Ectodermal cell (in vitro differentiated cells): ENCODE measurements at regions not wholly inside any gene's neighbourhood (a gene's known extent, or its start where the extent isn't known, plus 50 kb on each side); places are given as distances from the start of the nearest gene placed in this dataset.
"Not testable (repeated sequence)": the region's sequence is repeated elsewhere in the genome, so short reads cannot be mapped to it uniquely, and the experiment has no call there.

Source experiments
- H3K27ac ChIP-seq: 2 replicates; pipeline ENCODE4 v1.7.0; 2013; ENCODE audit warnings: mild to moderate bottlenecking, low read depth, low read length; ENCODE audit not compliant: insufficient read depth, poor library complexity, severe bottlenecking
- H3K27me3 ChIP-seq: 2 replicates; pipeline ENCODE4 v1.7.0; 2013; ENCODE audit warnings: mild to moderate bottlenecking, low read length; ENCODE audit not compliant: insufficient read depth, control insufficient read depth, poor library complexity, severe bottlenecking
- H3K36me3 ChIP-seq: one replicate; pipeline ENCODE4 v1.7.0; 2013; ENCODE audit warnings: low read length; ENCODE audit not compliant: control insufficient read depth, insufficient read depth
- H3K4me1 ChIP-seq: one replicate; pipeline ENCODE4 v1.7.0; 2013; ENCODE audit warnings: low read length; ENCODE audit not compliant: control insufficient read depth, insufficient read depth
- H3K4me3 ChIP-seq: 2 replicates; pipeline ENCODE4 v1.7.0; 2013; ENCODE audit warnings: low read depth, low read length, control low read depth; ENCODE audit not compliant: insufficient read depth
- H3K9me3 ChIP-seq: 2 replicates; pipeline ENCODE4 v1.7.0; 2013; ENCODE audit warnings: mild to moderate bottlenecking, low read length, moderate library complexity; ENCODE audit not compliant: control insufficient read depth
- WGBS, 2 experiments: methylation state at CpG; one replicate each; pipeline ENCODE4 v1.1.7; 2013; ENCODE audit warnings: missing lambda C conversion rate in 2 of 2; 5-methylcytosine and 5-hydroxymethylcytosine counted together

DNA sequence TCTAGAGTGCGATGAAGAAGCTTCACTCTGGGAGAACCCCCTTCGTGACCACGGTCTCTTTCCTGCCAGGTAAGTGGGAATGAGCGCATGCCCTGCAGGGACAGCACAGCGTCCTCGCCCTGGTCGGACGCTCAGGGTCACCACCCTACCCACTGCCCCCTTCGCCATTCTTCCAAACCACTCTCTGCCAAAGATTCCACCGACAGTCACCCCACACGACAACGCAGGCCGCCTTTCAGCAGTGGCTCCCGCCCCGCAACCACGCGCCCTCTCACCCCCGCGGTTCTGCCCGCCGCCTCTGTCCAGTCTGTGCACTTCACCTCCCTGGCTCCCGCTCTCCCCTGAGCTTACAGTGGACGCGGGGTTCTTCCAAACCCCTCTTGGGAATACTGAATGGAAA lies 82.3 kb upstream of the FCGR1A start:
- WGBS, 2 experiments, result 94 to 96% methylated on average over 10 to 13 of the region's 24 CpGs
- H3K27me3 ChIP-seq, H3K36me3 ChIP-seq, H3K4me1 ChIP-seq, H3K9me3 ChIP-seq, H3K27ac ChIP-seq, H3K4me3 ChIP-seq: not testable (repeated sequence)

DNA sequence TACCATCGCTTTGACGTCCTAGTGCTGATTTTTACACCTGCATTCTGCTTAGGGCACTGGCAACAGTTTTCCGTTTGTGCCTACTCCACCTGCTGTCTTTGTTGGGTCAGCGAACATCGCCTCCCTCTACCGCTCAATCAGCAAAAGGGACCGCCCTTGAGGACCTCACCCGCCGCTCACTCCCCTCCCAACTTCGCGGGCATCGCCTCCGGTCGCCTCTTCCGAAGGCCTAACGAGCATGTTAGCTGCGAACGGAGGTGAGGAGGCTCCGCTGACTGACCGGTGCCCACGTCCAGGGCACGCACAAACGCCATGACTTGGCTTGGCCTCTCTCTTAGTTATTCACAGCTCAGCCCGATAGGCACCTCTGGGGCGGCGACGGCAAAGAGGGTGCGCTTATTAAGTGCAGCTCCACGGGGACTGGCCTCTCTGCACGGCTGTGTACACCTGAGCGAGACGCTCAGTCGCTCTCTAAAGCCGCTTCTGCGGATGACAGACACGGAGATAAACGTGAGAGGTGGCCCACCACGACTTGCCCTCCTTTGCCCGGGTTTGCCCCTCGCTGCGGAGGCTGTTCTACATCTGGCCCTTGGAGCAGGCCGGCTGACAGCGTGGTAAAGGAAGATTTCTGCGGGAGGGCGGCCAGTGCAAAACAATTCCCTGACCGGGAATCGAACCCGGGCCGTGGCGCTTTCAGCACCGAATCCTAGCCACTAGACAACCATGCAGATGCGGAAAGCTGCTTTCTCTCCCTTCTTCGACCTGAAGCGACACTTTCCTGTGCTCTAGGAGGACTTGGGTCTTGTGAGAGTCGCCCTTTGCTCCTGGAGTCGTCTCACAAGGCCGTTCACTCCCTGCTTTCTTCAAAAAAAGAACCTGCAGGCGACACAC lies 81.6 kb upstream of the FCGR1A start:
- H3K4me3 ChIP-seq, H3K36me3 ChIP-seq, H3K27ac ChIP-seq, H3K9me3 ChIP-seq, H3K27me3 ChIP-seq, H3K4me1 ChIP-seq: not testable (repeated sequence)
- no CpG with 5 or more reads among the region's 58 CpGs for WGBS, 2 experiments

DNA sequence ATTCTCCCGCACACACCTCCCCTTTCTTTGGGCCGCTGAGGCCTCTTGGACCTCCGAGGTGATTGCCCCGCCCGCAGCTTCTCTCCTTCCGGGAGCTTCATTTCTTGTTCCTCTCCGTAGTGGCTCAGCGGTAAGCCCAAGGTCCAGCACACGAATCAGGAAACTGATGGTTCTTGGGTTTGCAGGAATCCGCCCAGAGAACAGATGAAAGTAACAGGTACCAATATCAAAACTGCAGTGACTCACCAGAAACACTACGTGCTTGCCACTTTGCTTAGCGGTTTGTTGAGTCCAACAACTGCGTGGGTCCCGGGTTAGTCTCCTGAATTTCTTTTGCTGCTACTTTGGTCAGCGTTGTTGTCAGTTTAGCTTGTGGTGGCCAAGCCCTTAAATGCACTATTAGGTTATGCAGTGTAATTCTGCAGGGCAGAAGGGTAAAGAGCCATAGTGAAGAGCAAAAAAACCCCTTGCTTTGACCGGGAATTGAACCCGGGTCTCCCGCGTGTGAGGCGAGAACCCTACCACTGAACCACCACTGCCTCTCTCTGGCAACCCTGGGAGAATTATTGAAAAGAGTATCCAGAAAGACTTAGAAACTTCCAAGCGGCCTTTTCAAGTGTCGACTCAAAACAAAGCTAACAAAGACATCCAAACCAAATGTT lies 74.2 kb upstream of the FCGR1A start:
- not testable (repeated sequence) for H3K9me3 ChIP-seq, H3K4me3 ChIP-seq, H3K27ac ChIP-seq, H3K36me3 ChIP-seq, H3K4me1 ChIP-seq, H3K27me3 ChIP-seq
- WGBS, 2 experiments, result 9 to 17% methylated on average over 12 of the region's 22 CpGs

DNA sequence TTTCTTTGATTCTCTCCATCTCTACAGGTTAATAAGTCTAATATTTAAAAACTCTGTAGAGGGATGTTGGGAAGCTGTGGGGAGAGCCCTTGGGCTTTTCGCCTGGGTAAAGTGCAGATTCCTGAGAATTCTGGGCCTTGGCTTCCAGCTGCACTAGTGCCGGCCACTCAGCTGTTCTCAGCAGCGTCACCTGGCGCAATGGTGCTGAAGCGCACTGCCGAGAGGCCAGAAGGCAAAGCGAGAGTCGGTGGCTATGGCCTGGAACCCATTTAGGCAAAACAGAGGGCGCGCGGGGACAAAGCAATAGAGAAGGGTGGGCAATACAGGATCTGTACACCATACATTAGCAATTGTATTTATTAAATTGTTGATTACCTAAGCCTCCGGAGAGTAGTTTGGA lies 70.8 kb upstream of the FCGR1A start:
- H3K27ac ChIP-seq, H3K4me3 ChIP-seq, H3K9me3 ChIP-seq, H3K36me3 ChIP-seq, H3K4me1 ChIP-seq, H3K27me3 ChIP-seq: not testable (repeated sequence)
- 0% methylated on average over 1 of the region's 12 CpGs for WGBS, 2 experiments

DNA sequence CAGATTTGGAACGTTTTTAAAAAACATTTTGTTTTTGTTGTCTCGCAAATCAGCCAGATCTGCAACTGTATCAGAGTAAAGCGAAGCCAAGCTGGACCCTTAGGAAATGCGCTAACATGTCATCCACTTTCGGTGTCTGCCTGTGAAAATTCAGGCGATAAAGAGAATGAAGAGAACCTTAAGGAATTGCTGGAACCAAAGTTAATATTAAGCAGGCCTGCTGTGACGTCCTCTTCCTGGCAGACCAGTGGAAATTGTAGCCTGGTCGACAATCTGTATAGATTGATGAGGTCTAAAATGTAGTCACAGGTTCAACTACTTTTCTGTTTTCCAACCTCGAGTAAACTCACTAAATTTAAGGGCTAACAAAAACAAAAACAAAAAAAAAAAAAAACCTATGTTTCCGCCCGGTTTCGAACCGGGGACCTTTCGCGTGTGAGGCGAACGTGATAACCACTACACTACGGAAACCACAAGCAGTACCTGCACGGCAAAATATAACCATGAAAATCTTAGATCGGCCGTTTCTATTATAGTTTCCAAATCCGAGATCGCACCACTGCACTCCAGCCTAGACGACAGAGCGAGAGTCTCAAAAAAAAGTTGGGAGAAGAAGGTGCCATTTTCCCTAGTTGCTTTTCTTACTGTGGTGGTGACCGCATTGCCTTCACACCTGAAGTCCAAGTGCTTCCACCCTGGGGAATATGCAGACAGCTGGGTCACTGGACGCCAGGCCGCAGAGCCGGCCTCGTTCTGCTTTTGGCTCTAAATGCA lies 70.2 kb upstream of the FCGR1A start:
- H3K4me3 ChIP-seq, result peak overlapping the region; percentile 30
- H3K27ac ChIP-seq, H3K36me3 ChIP-seq, H3K27me3 ChIP-seq, H3K4me1 ChIP-seq, H3K9me3 ChIP-seq: not testable (repeated sequence)
- 26 to 31% methylated on average over 22 of the region's 30 CpGs for WGBS, 2 experiments

DNA sequence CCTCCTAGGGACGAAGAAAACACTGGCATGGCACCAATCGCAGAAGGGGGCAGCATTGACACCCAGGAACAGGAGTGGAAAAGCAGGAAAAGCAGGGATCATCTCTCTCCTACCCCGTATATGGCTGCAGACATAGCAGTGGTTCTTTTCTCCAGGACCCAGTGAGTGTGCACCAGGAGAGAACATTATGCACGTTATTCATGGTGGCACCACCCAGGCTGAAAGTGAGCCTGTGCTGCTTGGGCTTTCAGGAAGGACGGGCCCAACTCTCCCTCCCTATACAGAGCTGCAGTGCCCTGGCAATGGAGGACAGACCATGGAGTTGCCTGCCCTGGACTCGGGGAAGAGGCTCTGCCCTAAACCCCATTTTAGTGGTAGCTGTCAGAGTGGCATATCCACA lies 69.0 kb upstream of the FCGR1A start:
- not testable (repeated sequence) for H3K27ac ChIP-seq, H3K4me1 ChIP-seq, H3K36me3 ChIP-seq, H3K4me3 ChIP-seq, H3K27me3 ChIP-seq, H3K9me3 ChIP-seq
- WGBS, 2 experiments, result 38 to 77% methylated on average over 1 of the region's 6 CpGs

DNA sequence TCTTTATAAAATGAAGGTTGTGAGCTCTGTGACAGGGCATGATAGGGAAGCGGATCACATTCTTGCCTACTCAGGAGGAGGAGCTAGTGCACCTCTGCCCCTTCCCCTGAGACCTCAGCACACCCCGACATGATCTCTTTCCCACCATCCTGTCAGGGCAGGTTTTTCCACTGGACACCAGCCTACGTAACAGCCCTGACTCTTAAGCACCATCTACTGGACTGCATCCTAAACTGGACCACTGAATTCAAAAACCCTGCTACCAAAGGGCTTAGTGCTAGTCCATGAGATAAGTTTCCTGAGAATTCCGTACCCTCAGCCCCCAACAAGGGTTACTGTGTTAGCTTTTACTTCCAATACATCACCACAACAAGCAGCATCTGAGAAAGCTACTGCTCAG lies 68.5 kb upstream of the FCGR1A start:
- H3K4me1 ChIP-seq, result not testable (repeated sequence)
- WGBS, 2 experiments, result 90 to 100% methylated on average over 1 of the region's 4 CpGs

DNA sequence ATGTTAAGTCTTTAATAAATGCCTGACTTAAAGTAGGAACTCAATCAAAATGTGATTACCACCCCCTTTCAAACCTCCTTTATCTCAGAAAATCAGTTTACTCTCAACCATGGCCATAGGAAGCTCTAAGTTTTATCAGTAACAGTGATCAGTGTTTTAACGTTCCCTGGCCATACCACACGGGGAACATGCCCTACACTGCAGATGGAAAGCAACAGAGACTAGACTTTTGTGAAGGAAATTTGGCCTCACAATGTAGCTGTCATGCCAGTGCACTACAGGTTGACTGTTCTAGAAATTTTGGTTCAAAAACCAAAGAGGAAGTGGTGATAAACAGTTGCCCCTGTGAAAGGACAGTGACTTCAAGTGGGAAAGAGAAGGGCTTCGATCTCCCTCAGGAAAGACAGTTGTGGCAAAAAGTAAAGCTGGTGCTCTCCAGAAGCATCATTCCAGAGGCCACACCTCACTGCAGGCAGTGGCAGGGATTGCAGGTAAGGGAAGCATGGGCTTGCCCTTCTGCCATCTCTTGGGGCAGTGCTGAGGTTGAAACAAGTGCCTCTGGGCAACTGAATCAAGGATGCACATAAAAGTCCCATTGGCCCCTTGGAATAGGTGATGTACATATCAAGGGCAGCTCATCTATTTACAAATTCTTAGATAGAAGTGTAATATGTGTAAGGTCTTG lies 57.7 kb upstream of the FCGR1A start:
- not testable (repeated sequence) for H3K9me3 ChIP-seq, H3K36me3 ChIP-seq, H3K27ac ChIP-seq, H3K4me3 ChIP-seq, H3K27me3 ChIP-seq, H3K4me1 ChIP-seq
- WGBS, 2 experiments, result no CpG with 5 or more reads among the region's 3 CpGs

More for the DNA sequence above, 68.5 kb upstream of the FCGR1A start:
- H3K36me3 ChIP-seq, H3K27ac ChIP-seq, H3K9me3 ChIP-seq, H3K27me3 ChIP-seq, H3K4me3 ChIP-seq: not testable (repeated sequence)

DNA sequence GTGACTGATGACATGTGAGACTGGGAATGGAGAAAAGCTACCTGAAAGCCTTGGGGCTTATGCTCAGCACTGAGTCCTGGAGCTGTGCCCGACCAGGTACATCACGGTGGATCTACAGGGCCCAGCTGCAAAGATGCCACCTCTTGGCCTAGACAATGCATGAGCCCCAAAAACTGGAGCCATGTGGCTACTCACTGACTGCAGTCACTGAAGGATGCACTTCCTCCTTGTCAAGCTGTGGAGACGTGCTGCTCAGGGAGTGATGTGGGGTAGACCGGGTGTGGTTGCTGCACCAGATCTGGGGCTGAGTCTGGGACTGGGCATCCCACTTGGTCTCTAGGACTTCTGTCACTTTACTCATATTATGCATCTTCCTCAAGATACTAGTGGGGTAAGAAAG lies 55.8 kb upstream of the FCGR1A start:
- H3K4me3 ChIP-seq, H3K36me3 ChIP-seq, H3K9me3 ChIP-seq, H3K27me3 ChIP-seq, H3K4me1 ChIP-seq, H3K27ac ChIP-seq: not testable (repeated sequence)
- WGBS, 2 experiments, result 96 to 100% methylated on average over 2 of the region's 4 CpGs

DNA sequence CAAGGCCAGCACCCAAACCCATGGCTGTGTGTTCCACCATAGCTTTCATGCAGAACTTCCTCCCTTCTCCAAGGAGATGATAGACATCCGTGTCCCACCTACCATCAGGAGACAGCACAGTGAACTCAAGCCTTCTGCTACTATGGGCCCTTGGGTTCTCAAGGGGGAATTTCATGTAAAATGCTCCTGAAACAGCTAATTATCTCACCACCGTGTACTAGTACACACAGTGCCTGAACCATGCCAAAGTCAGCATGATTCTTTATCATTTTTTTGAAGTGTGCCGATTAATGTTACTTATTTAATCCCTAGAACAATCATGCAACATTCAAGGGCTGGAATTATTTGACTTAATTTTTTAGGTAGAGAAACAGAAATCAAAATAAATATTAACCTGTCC lies 53.9 kb upstream of the FCGR1A start:
- WGBS, 2 experiments, result no CpG with 5 or more reads among the region's 3 CpGs
- not testable (repeated sequence) for H3K4me3 ChIP-seq, H3K9me3 ChIP-seq, H3K36me3 ChIP-seq, H3K27ac ChIP-seq, H3K27me3 ChIP-seq, H3K4me1 ChIP-seq
